ENCODE measurements at regions not wholly inside any gene's neighbourhood (a gene's known extent, or its start where the extent isn't known, plus 50 kb on each side); places are given as distances from the start of the nearest gene placed in this dataset.

- no peak for DNase-seq (ENCODE audit: low read depth in 1 of 2, low spot score in 1 of 2)
- H3K4me2 ChIP-seq: no peak overlapping the region
- H3K27ac ChIP-seq: peak overlapping the region; percentile 5 to 91; a peak in 2 of 6 replicates
- ChIA-PET CTCF (interaction anchor here (3.6 kb wide), 1 partner anchor 10 kb away, joined by 12 read pairs; no protein-coding TSS in a partner anchor), POLR2A (no interaction called here)
- peaks cover 39% of the 10 kb centered on the region for H3K4me1 ChIP-seq
- FAIRE-seq: no peak
- no peak overlapping the region for H3K4me3 ChIP-seq
- no peaks in the 10 kb centered on the region for H3K9me3 ChIP-seq
- TF ChIP-seq JUNB (IDR thresholded peaks at IDR 0.05) (no peak), HEYL (CRISPR knock-in tag; IDR thresholded peaks at IDR 0.05) (no peak), ZFP36 (IDR thresholded peaks at IDR 0.05; ENCODE audit: borderline replicate concordance, partially characterized antibody) (no peak), RFX5 (IDR thresholded peaks at IDR 0.05) (no peak), EHMT2 (IDR thresholded peaks at IDR 0.05; ENCODE audit: low read depth) (no peak), BHLHE40 (IDR thresholded peaks at IDR 0.05; ENCODE audit: low read depth, low read length) (no peak), ESRRA (IDR thresholded peaks at IDR 0.05; ENCODE audit: borderline replicate concordance, low read length) (no peak), ZNF302 (CRISPR knock-in tag; IDR thresholded peaks at IDR 0.05) (no peak), KDM5A (IDR thresholded peaks at IDR 0.05) (no peak), RCOR1 (IDR thresholded peaks at IDR 0.05; ENCODE audit: low read depth, low read length) (no peak), HES2 (IDR thresholded peaks at IDR 0.05) (no peak), CHD2 (IDR thresholded peaks at IDR 0.05; ENCODE audit: low read length, partially characterized antibody) (no peak), MAZ (IDR thresholded peaks at IDR 0.05; ENCODE audit: borderline replicate concordance, low read depth, low read length) (no peak), SMC3 (IDR thresholded peaks at IDR 0.05) (no peak), POLR2AphosphoS2 (conservative IDR thresholded peaks at IDR 0.05; ENCODE audit: low read length) (no peak), CTCF (IDR thresholded peaks at IDR 0.05) (no peak), E2F6 (IDR thresholded peaks at IDR 0.05; ENCODE audit: borderline replicate concordance, low read depth) (no peak)
- ATAC-seq: no peak
- 77% methylated on average over 3 of the region's 3 CpGs for WGBS (ENCODE audit: missing lambda C conversion rate)
Observed at GRCh38 chr13:110008816-110009215, 222.4 kb upstream of the IRS2 start.

GRCh38 chr13:110006304-110006703 is 219.9 kb upstream of the IRS2 start:
- peaks cover 28% of the 10 kb centered on the region for H3K4me1 ChIP-seq
- ChIA-PET POLR2A (no interaction called here), CTCF (interaction anchor here (1.0 kb wide), 1 partner anchor 16 kb away, joined by 3 read pairs; no protein-coding TSS in a partner anchor)
- H3K4me2 ChIP-seq: no peak overlapping the region
- peak; percentile 33 to 39; a peak in 1 of 6 replicates for ATAC-seq
- H3K4me3 ChIP-seq: no peak overlapping the region
- peak overlapping the region; percentile 51 to 53; a peak in 4 of 6 replicates for H3K27ac ChIP-seq
- H3K9me3 ChIP-seq: no peaks in the 10 kb centered on the region
- peak in 1 of 2 experiments; percentile 27 for DNase-seq (ENCODE audit: low read depth in 1 of 2, low spot score in 1 of 2)
- WGBS (ENCODE audit: missing lambda C conversion rate): 54% methylated on average over 8 of the region's 8 CpGs
- TF ChIP-seq HOXB5 (CRISPR knock-in tag; IDR thresholded peaks at IDR 0.05) (no peak), GATA3 (IDR thresholded peaks at IDR 0.05; ENCODE audit: borderline replicate concordance) (0 out of 2 replicates have a peak, but pooled peaks have one; percentile 9)
- no peak for FAIRE-seq

GRCh38 chr13:110005563-110005962 is 219.2 kb upstream of the IRS2 start:
- peaks cover 28% of the 10 kb centered on the region for H3K4me1 ChIP-seq
- no peak overlapping the region for H3K4me2 ChIP-seq
- H3K9me3 ChIP-seq: no peaks in the 10 kb centered on the region
- ChIA-PET POLR2A (no interaction called here), CTCF (interaction anchor here (1.0 kb wide), 1 partner anchor 17 kb away, joined by 3 read pairs; no protein-coding TSS in a partner anchor)
- no peak for ATAC-seq
- H3K27ac ChIP-seq: peak overlapping the region; percentile 36 to 53; a peak in 4 of 6 replicates
- 85% methylated on average over 2 of the region's 2 CpGs for WGBS (ENCODE audit: missing lambda C conversion rate)
- DNase-seq (ENCODE audit: low read depth in 1 of 2, low spot score in 1 of 2): no peak
- no peak for TF ChIP-seq NR3C1 (IDR thresholded peaks at IDR 0.05)
- no peak for TF ChIP-seq CHD2 (IDR thresholded peaks at IDR 0.05; ENCODE audit: low read length, partially characterized antibody)
- TF ChIP-seq SMC3 (IDR thresholded peaks at IDR 0.05): no peak
- no peak for TF ChIP-seq RFX5 (IDR thresholded peaks at IDR 0.05)
- no peak for TF ChIP-seq E2F6 (IDR thresholded peaks at IDR 0.05; ENCODE audit: borderline replicate concordance, low read depth)
- TF ChIP-seq GATA3 (IDR thresholded peaks at IDR 0.05; ENCODE audit: borderline replicate concordance): no peak
- TF ChIP-seq RCOR1 (IDR thresholded peaks at IDR 0.05; ENCODE audit: low read depth, low read length): no peak
- no peak for TF ChIP-seq RARB (CRISPR knock-in tag; IDR thresholded peaks at IDR 0.05)
- no peak for TF ChIP-seq RAD21 (conservative IDR thresholded peaks at IDR 0.05 in 1 of 2, IDR thresholded peaks at IDR 0.05 in 1 of 2)
- no peak for TF ChIP-seq MAX (IDR thresholded peaks at IDR 0.05)
- TF ChIP-seq PBX3 (IDR thresholded peaks at IDR 0.05): no peak
- no peak for TF ChIP-seq CHD4 (IDR thresholded peaks at IDR 0.05; ENCODE audit: borderline replicate concordance)
- H3K4me3 ChIP-seq: no peak overlapping the region
- no peak for FAIRE-seq

All from A549 (cell line).